HG02973 (cell line): ENCODE measurements at regions not wholly inside any gene's neighbourhood (a gene's known extent, or its start where the extent isn't known, plus 50 kb on each side); places are given as distances from the start of the nearest gene placed in this dataset.
"Not testable (repeated sequence)": the region's sequence is repeated elsewhere in the genome, so short reads cannot be mapped to it uniquely, and the experiment has no call there.

Experiments
- ATAC-seq: cut with Tn5 transposase; IDR thresholded peaks from one replicate; pipeline ENCODE4 v1.9.1; 2021; ENCODE audit warnings: moderate library complexity; ENCODE audit not compliant: unreplicated experiment

GRCh38 chr10:118870467-118871243, 115.9 kb upstream of the CACUL1 start:
- no peak for ATAC-seq

- no peak for ATAC-seq
Observed at GRCh38 chr10:118871244-118871865, 116.6 kb upstream of the CACUL1 start.

DNA sequence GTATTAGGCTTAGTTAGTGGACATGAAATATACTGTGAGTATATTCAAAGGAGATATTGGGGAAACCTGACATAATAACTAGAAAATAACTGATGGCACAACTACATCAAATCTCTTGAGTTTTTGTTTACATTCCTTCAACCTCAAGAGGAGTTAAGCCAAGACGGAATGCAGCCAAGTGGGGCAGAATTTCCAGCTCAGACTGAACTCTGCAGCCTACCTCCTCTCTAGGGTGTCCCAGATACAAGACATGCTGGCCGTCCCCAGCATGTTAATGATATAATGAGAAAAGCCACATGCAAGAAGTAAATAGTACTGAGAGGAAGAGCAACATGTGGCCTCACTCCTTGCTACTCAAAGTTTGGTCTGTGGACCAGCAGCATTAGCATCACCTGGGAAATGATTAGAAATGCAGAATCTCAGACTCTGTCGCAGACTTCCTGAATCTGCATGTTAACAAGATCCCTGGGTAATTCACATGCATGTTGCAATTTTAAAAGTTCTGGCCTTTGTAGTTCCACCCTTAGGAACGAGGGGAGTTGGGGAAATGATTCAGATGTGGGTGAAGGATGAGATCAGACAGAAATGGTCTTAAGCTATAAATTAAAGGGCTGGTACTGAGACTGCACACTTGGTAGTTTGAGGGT, 118.4 kb upstream of the CACUL1 start:
- ATAC-seq, result no peak

GRCh38 chr10:118873738-118874105, 119.0 kb upstream of the CACUL1 start:
- ATAC-seq, result no peak

DNA sequence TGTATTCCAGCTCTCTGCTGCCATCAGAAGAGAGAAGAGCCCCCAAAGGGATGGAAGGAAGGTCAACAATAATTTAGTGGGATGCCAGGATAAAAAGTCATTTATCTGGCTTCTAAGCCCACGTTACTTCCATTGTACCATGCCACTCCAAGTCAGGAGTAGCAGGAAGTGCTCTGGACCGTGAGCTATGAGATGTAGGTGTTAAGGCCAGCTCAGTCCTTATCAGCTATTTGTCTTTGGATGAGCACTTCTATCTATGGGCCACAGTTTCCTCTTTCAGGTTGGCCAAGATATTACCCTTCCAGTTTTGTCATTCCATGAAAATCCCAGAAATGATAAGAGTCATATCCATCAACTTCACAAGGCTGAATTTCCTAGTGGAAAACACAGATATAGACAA, 119.4 kb upstream of the CACUL1 start:
- ATAC-seq, result no peak

GRCh38 chr10:118875087-118875486, 120.3 kb upstream of the CACUL1 start:
- ATAC-seq, result no peak

- ATAC-seq, result no peak
Observed at GRCh38 chr10:118882741-118883140, 128.0 kb upstream of the CACUL1 start.

- no peak for ATAC-seq
Observed at GRCh38 chr10:118892255-118892654, 137.3 kb upstream of the NANOS1 start.

GRCh38 chr10:118894891-118895290, 134.6 kb upstream of the NANOS1 start:
- not testable (repeated sequence) for ATAC-seq

GRCh38 chr10:118900617-118901016, 128.9 kb upstream of the NANOS1 start:
- ATAC-seq, result no peak

DNA sequence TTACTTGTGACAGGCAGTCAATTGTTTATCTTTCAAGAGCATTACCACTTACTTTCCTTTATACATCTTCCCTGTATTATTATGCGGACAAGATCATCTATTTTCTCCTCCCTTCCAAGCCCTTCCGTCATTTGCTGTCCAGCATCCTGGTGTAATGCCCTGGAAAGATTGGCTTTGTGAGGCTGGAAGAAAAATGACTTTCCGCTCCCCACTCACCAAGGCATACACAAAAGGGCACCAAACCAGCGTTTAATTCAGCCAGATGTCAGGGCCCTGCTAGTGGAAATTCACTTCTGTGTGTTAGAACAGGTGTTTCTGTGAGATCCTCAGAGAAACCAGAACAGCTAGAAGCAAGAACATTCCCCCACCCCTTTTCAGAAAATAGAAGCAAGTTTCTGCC, 128.1 kb upstream of the NANOS1 start:
- ATAC-seq, result no peak

- no peak for ATAC-seq
Observed at GRCh38 chr10:118901906-118902305, 127.6 kb upstream of the NANOS1 start.

- not testable (repeated sequence) for ATAC-seq
Observed at GRCh38 chr10:118902656-118903055, 126.9 kb upstream of the NANOS1 start.

GRCh38 chr10:118903251-118903650, 126.3 kb upstream of the NANOS1 start:
- ATAC-seq, result no peak

GRCh38 chr10:118903691-118904090, 125.8 kb upstream of the NANOS1 start:
- ATAC-seq, result no peak

GRCh38 chr10:118904286-118904685, 125.2 kb upstream of the NANOS1 start:
- ATAC-seq, result no peak

- ATAC-seq, result no peak
Observed at GRCh38 chr10:118907051-118907450, 122.5 kb upstream of the NANOS1 start.

- ATAC-seq, result no peak
Observed at GRCh38 chr10:118908557-118909256, 120.8 kb upstream of the NANOS1 start.

DNA sequence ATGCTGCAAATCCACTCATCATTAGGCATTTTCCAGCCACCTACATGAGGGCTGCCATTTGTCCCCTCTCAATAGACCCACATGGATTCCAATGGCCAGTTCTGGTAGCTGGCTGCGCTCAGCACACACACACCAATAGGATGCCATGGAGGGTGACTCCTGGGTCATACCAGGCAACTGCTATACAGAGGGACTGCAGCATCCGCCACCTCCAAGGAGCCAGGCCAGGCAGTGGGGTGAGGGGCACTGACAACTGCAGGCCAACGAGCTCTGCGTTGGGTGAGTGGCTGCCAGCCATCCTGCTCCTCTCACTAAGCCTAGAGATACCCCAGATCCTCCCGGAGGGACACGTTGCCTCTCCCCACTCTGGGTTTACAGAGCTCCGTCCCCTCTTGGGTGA, 118.8 kb upstream of the NANOS1 start:
- ATAC-seq, result no peak

DNA sequence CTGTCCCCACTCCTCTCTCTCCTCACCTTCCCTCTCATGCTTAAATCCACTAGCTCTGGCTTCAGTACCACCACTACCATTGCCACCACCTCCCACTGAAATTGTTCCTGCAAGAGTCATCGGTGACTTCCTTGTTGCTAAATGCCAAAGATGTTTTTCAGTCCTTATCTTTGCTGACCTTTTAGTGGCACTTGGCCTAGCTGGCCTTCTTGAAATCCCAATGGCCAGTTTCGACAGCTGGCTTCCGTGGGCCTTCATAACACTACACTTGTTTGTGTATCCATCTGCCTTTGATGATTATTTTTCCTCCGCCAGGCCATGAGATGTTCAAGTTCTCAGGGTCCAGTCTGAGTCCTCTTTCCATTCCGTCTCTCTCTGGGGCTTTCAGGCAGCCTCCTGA, 118.2 kb upstream of the NANOS1 start:
- ATAC-seq, result no peak

DNA sequence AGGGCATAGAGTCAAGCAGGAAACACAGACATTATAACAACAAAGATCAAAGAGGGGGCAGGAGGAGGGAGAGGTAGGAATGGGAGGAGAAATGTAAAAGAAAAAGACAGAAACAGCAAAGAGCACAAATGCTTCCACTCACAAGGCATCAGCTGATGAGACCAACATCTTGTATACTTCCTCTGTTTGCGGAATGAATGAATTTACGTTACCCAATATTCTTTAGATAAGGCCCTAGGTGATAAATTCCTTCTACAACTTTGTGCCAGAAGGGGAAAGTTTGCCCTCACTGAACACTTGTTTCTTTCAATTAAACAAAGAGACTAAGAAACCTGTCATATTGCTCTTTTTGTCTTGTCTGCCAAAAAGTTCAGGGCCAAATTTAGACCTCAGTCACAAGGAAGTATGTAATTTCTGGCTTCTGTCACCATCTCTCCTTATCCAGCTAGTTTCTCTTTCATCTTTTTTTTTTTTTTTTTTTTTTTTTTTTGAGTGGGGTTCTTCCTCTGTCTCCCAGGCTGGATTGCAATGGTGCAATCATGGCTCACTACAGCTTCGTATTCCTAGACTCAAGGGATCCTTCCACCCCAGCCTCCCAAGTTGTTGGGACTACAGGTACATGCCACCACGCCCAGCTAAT, 116.4 kb upstream of the NANOS1 start:
- ATAC-seq, result no peak
